K562 (cell line): ENCODE measurements at regions not wholly inside any gene's neighbourhood (a gene's known extent, or its start where the extent isn't known, plus 50 kb on each side); places are given as distances from the start of the nearest gene placed in this dataset.

Experiments
- ATAC-seq: fragments of 200-7000 bp; cut with Tn5 transposase; 3 replicates; pipeline ENCODE4 v1.9.1; 2020; ENCODE audit warnings: moderate library complexity
- BruUV-seq: library from RNA; stranded (reverse); fragments of 400-500 nt; replicated peaks from 2 replicates; lab custom pipeline; 2021; lab: Mats Ljungman, UMichigan
- CTCF ChIA-PET: fragments of 300-600 bp; formaldehyde crosslinking; extraction: SDS; loops from one replicate; lab custom pipeline; 2021; ENCODE audit warnings: low intra/inter-chr PET ratio; lab: Yijun Ruan, JAX
- POLR2A ChIA-PET: fragments of 300-600, 350-650 bp; sonication (Branson Sonifier 250); formaldehyde crosslinking; extraction: SDS; loops from one replicate; lab custom pipeline; 2021; ENCODE audit warnings: antibody characterized with exemption, inconsistent platforms; lab: Yijun Ruan, JAX
- DNase-seq, 4 experiments: peaks; one replicate each; pipeline versions ENCODE4 v3.0.0 to v3.0.0-alpha.2; 2011 to 2018; ENCODE audit warnings: low spot score in 3 of 4, mixed read lengths in 3 of 4; ENCODE audit errors: extremely low read depth in 1 of 4
- FAIRE-seq: peaks from 2 replicates; lab custom pipeline; 2011; peaks lifted over from hg19 to GRCh38; lab: Jason Lieb, UNC
- H2AFZ ChIP-seq: 2 replicates; pipeline ENCODE4 v1.6.0; 2011; ENCODE audit warnings: low read depth, low read length, control low read depth, inconsistent platforms
- H3K27ac ChIP-seq: fragments of 200-600 bp; 3 replicates; pipeline ENCODE4 v1.8.0; 2011; ENCODE audit warnings: low read depth, mild to moderate bottlenecking, control low read depth, inconsistent platforms, low read length, moderate library complexity, mixed read lengths; ENCODE audit errors: extremely low read depth
- H3K27me3 ChIP-seq, 2 experiments: fragments of 300-600 bp in 1 of 2; 2 replicates in 1 of 2; 3 replicates in 1 of 2; pipeline versions ENCODE4 v1.6.0 to v1.8.0; 2011; ENCODE audit warnings: inconsistent platforms in 2 of 2, low read length in 2 of 2, mild to moderate bottlenecking in 1 of 2, mixed read lengths in 1 of 2, moderate library complexity in 1 of 2; ENCODE audit not compliant: control insufficient read depth in 2 of 2, insufficient read depth in 2 of 2
- H3K36me3 ChIP-seq: fragments of 300-600 bp; 3 replicates; pipeline ENCODE4 v1.8.0; 2011; ENCODE audit warnings: mild to moderate bottlenecking, low read length, inconsistent platforms; ENCODE audit not compliant: control insufficient read depth, insufficient read depth
- H3K4me1 ChIP-seq, 2 experiments: fragments of 200-600 bp in 1 of 2; replicated peaks in 1 of 2; 2 replicates in 1 of 2; 3 replicates in 1 of 2; pipeline versions ENCODE4 v1.5.1 to v1.8.0; 2011; ENCODE audit warnings: inconsistent platforms in 2 of 2, low read length in 2 of 2, mild to moderate bottlenecking in 1 of 2, mixed read lengths in 1 of 2, moderate library complexity in 1 of 2; ENCODE audit not compliant: control insufficient read depth in 2 of 2, insufficient read depth in 2 of 2
- H3K4me2 ChIP-seq: 2 replicates; pipeline ENCODE4 v1.6.1; 2011; ENCODE audit warnings: low read length, control low read depth, inconsistent platforms, mixed read lengths; ENCODE audit not compliant: insufficient read depth
- H3K4me3 ChIP-seq: fragments of 200-600 bp; sonication (generic), shearing (Covaris generic); 2 replicates; pipeline ENCODE4 v1.5.1; 2016; ENCODE audit warnings: control low read depth, inconsistent platforms
- H3K79me2 ChIP-seq: fragments of 200-600 bp; 3 replicates; pipeline ENCODE4 v1.8.0; 2011; ENCODE audit warnings: low read length, inconsistent platforms; ENCODE audit not compliant: control insufficient read depth, insufficient read depth
- H3K9ac ChIP-seq, 2 experiments: 2 replicates each; pipeline versions ENCODE4 v1.6.0 to v1.6.1; 2011; ENCODE audit warnings: low read depth in 2 of 2, low read length in 2 of 2, control low read depth in 1 of 2, inconsistent platforms in 1 of 2, mild to moderate bottlenecking in 1 of 2, mixed read lengths in 1 of 2; ENCODE audit not compliant: insufficient read depth in 1 of 2
- H3K9me1 ChIP-seq: one replicate; pipeline ENCODE4 v1.6.0; 2011; ENCODE audit warnings: inconsistent platforms, mild to moderate bottlenecking, low read length, moderate library complexity; ENCODE audit not compliant: control insufficient read depth, insufficient read depth
- H3K9me3 ChIP-seq: replicated peaks from 2 replicates; pipeline ENCODE4 v1.5.1; 2011; ENCODE audit warnings: low read depth, low read length, inconsistent platforms; ENCODE audit not compliant: control insufficient read depth, insufficient read depth
- H4K20me1 ChIP-seq: replicated peaks from 2 replicates; pipeline ENCODE4 v1.6.1; 2011; ENCODE audit warnings: low read length, inconsistent platforms, mixed read lengths; ENCODE audit not compliant: control insufficient read depth, insufficient read depth
- HNRNPUL1 ChIP-seq: fragments of 200-400 bp; formaldehyde crosslinking; IDR thresholded peaks from 2 replicates; pipeline ENCODE4 v1.6.1; 2017; ENCODE audit warnings: low read length
- TCFL5 ChIP-seq: fragments of 250-450 bp; sonication (Bioruptor Pico); conservative IDR thresholded peaks from 2 replicates; pipeline ENCODE4 v1.6.1; 2021; ENCODE audit warnings: mild to moderate bottlenecking, moderate library complexity, matching md5 sums
- WGBS: fragments of 100-300 bp; shearing (Covaris generic); methylation state at CpG from one replicate; pipeline ENCODE4 v1.1.6; 2016; ENCODE audit warnings: low coverage, mixed read lengths; ENCODE audit not compliant: insufficient coverage; ENCODE audit errors: missing lambda C conversion rate; 5-methylcytosine and 5-hydroxymethylcytosine counted together
- in situ Hi-C: fragments of 300-500 bp; cut with MboI; formaldehyde crosslinking; loops from 4 replicates; pipeline ENCODE4 v1.15.0; 2018; ENCODE audit warnings: inconsistent platforms, mixed read lengths
- intact Hi-C: fragments of 100-400 bp; cut with micrococcal nuclease; formaldehyde crosslinking; loops from 2 replicates; pipeline ENCODE4 v1.14.2; 2022
- TF ChIP-seq, protein P1 (sequence below): sonication (generic); formaldehyde crosslinking; IDR thresholded peaks from 2 replicates; pipeline ENCODE4 v1.8.0; 2022; ENCODE audit warnings: mild to moderate bottlenecking, missing genetic modification reagents
- TF ChIP-seq, protein P2 (sequence below): sonication (generic); formaldehyde crosslinking; IDR thresholded peaks from 2 replicates; pipeline ENCODE4 v1.9.0; 2022; ENCODE audit warnings: mild to moderate bottlenecking, missing genetic modification reagents
- TF ChIP-seq, protein P3 (sequence below): fragments of 250-450 bp; sonication (Bioruptor Pico); IDR thresholded peaks from 2 replicates; pipeline ENCODE4 v1.5.0; 2022; ENCODE audit warnings: mild to moderate bottlenecking
- TF ChIP-seq, protein P4 (sequence below): IDR thresholded peaks from 3 replicates; pipeline ENCODE4 v1.6.1; 2011; ENCODE audit warnings: borderline replicate concordance, mild to moderate bottlenecking; ENCODE audit not compliant: insufficient read length, insufficient read depth
- TF ChIP-seq, protein P5 (sequence below): fragments of 250-450 bp; sonication (Bioruptor Pico); IDR thresholded peaks from 2 replicates; pipeline ENCODE4 v1.5.0; 2021

DNA sequence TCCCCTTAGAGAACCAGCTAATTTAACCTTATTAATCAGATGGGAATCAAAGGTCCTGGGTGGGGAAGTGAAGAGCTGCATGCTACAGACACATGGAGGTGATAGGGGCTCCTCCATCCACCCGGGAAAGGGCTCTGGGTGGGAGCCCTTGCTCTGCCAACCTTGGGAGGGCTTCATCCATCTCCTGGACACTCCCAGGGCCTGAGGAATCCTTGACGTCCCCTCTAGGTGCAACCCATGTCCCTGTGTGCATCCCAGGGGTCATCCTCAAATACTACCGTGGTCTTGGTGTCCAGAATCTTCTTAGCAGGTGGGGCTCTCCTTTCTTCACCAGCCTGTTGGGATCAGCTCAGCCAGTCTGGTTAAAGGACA, 55.4 kb upstream of the IGFBP3 start (continued):
- TF ChIP-seq, protein P1, sequence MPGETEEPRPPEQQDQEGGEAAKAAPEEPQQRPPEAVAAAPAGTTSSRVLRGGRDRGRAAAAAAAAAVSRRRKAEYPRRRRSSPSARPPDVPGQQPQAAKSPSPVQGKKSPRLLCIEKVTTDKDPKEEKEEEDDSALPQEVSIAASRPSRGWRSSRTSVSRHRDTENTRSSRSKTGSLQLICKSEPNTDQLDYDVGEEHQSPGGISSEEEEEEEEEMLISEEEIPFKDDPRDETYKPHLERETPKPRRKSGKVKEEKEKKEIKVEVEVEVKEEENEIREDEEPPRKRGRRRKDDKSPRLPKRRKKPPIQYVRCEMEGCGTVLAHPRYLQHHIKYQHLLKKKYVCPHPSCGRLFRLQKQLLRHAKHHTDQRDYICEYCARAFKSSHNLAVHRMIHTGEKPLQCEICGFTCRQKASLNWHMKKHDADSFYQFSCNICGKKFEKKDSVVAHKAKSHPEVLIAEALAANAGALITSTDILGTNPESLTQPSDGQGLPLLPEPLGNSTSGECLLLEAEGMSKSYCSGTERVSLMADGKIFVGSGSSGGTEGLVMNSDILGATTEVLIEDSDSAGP, result no peak
- TF ChIP-seq HNRNPUL1 (no peak), TCFL5 (CRISPR knock-in tag) (no peak)
- TF ChIP-seq, protein P2, sequence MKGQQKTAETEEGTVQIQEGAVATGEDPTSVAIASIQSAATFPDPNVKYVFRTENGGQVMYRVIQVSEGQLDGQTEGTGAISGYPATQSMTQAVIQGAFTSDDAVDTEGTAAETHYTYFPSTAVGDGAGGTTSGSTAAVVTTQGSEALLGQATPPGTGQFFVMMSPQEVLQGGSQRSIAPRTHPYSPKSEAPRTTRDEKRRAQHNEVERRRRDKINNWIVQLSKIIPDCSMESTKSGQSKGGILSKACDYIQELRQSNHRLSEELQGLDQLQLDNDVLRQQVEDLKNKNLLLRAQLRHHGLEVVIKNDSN (CRISPR knock-in tag), result no peak
- TF ChIP-seq, protein P3, sequence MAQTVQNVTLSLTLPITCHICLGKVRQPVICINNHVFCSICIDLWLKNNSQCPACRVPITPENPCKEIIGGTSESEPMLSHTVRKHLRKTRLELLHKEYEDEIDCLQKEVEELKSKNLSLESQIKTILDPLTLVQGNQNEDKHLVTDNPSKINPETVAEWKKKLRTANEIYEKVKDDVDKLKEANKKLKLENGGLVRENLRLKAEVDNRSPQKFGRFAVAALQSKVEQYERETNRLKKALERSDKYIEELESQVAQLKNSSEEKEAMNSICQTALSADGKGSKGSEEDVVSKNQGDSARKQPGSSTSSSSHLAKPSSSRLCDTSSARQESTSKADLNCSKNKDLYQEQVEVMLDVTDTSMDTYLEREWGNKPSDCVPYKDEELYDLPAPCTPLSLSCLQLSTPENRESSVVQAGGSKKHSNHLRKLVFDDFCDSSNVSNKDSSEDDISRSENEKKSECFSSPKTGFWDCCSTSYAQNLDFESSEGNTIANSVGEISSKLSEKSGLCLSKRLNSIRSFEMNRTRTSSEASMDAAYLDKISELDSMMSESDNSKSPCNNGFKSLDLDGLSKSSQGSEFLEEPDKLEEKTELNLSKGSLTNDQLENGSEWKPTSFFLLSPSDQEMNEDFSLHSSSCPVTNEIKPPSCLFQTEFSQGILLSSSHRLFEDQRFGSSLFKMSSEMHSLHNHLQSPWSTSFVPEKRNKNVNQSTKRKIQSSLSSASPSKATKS (CRISPR knock-in tag), result no peak

DNA sequence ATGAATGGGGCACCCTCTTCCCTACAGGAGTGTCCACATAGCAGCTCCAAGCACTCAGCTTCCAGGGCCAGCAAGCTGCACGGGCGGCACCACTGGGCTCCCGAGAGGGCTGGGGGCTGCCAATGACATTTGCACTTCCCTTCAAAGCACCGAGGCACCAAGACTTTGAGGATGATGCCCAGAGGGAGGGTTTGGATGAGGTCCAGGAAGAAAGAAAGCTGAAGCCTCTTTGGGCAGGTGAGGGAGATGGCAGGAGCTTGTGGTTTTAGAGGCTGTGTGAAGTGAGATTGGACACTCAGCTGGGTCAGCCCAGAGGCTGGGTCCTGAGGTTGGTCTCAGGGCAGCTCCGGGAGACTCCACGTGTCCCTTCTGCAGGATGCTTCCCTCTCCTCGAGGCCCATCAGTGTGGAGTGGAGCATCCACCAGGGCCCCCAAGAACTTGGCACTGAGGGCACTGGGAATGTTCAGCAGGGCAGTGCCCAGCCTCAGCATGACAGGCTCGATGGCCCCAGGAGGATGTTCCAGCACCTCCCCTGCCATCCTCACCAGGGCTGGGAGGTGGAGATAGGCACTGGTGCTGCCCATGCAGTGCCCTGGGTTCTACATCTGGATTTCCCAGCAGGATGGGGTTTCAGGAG, 54.9 kb upstream of the IGFBP3 start:
- Histone ChIP-seq H3K9ac (no peak overlapping the region), H3K9me1 (no peaks in the 10 kb centered on the region), H3K4me2 (no peak overlapping the region), H3K27ac (no peak overlapping the region), H3K36me3 (no peaks in the 10 kb centered on the region), H4K20me1 (no peaks in the 10 kb centered on the region), H3K79me2 (no peaks in the 10 kb centered on the region), H2AFZ (no peak overlapping the region), H3K4me3 (no peak overlapping the region), H3K27me3 (no peaks in the 10 kb centered on the region), H3K4me1 (no peaks in the 10 kb centered on the region), H3K9me3 (no peaks in the 10 kb centered on the region)
- FAIRE-seq (no peak), DNase-seq (no peak), ATAC-seq (no peak)
- TF ChIP-seq, protein P4, sequence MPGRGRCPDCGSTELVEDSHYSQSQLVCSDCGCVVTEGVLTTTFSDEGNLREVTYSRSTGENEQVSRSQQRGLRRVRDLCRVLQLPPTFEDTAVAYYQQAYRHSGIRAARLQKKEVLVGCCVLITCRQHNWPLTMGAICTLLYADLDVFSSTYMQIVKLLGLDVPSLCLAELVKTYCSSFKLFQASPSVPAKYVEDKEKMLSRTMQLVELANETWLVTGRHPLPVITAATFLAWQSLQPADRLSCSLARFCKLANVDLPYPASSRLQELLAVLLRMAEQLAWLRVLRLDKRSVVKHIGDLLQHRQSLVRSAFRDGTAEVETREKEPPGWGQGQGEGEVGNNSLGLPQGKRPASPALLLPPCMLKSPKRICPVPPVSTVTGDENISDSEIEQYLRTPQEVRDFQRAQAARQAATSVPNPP, result no peak
- TF ChIP-seq, protein P5, sequence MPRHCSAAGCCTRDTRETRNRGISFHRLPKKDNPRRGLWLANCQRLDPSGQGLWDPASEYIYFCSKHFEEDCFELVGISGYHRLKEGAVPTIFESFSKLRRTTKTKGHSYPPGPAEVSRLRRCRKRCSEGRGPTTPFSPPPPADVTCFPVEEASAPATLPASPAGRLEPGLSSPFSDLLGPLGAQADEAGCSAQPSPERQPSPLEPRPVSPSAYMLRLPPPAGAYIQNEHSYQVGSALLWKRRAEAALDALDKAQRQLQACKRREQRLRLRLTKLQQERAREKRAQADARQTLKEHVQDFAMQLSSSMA (CRISPR knock-in tag), result no peak
- WGBS, result 0% methylated on average over 8 of the region's 8 CpGs
- intact Hi-C loops, result no loop called here
- ChIA-PET POLR2A (no interaction called here), CTCF (no interaction called here)
- in situ Hi-C loops, result no loop called here
- no TSS peak for BruUV-seq
